Neural crest cell (in vitro differentiated cells): ENCODE measurements at regions not wholly inside any gene's neighbourhood (a gene's known extent, or its start where the extent isn't known, plus 50 kb on each side); places are given as distances from the start of the nearest gene placed in this dataset.
A peak's percentile ranks its signal among the peaks of the same experiment; 100 is the strongest.

Experiments used
- DNase-seq: peaks from one replicate; pipeline ENCODE4 v3.0.0; 2021; ENCODE audit warnings: low read depth, mixed read lengths, low spot score
- H3K27ac Mint-ChIP-seq: one replicate; pipeline ENCODE4 v1.8.0; 2021; ENCODE audit warnings: mild to moderate bottlenecking, mixed read lengths; ENCODE audit not compliant: unreplicated experiment
- H3K27me3 Mint-ChIP-seq: 2 replicates; pipeline ENCODE4 v1.8.0; 2021; ENCODE audit warnings: low read depth, mild to moderate bottlenecking, mixed read lengths
- H3K36me3 Mint-ChIP-seq: 2 replicates; pipeline ENCODE4 v1.8.0; 2021; ENCODE audit warnings: low read depth, mild to moderate bottlenecking, mixed read lengths
- H3K4me1 Mint-ChIP-seq: 2 replicates; pipeline ENCODE4 v1.8.0; 2021; ENCODE audit warnings: mixed read lengths
- H3K4me3 Mint-ChIP-seq: one replicate; pipeline ENCODE4 v1.8.0; 2021; ENCODE audit warnings: mild to moderate bottlenecking, mixed read lengths
- H3K9me3 Mint-ChIP-seq: 2 replicates; pipeline ENCODE4 v1.8.0; 2021; ENCODE audit warnings: mixed read lengths
- TF ChIP-seq, protein P1 (sequence below): fragments of 200-600 bp; sonication (generic); conservative IDR thresholded peaks from 2 replicates; pipeline ENCODE4 v1.5.0; 2021; ENCODE audit warnings: antibody characterized with exemption, mild to moderate bottlenecking

DNA sequence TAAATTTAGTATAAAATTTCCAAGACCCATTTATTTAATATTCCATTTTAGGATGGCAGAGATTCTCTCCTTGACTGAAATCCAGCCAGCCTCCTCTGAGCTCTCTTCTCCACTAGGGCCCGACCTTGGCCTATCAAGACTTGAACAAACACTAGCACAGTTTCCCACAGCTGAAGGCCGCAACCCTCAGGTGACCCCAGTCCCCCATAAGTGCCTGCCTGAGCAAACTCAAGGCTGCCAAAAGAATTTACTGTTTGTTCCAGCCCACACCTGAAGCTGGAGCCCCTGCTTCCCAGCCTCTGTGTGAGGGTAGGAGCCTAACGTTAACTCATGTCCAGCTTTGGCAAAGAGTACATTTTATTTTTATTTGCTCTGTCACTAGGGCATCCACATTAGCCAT, 629.0 kb upstream of the ZFP42 start:
- DNase-seq, result no peak
- H3K27ac Mint-ChIP-seq, result no peak overlapping the region
- TF ChIP-seq, protein P1, sequence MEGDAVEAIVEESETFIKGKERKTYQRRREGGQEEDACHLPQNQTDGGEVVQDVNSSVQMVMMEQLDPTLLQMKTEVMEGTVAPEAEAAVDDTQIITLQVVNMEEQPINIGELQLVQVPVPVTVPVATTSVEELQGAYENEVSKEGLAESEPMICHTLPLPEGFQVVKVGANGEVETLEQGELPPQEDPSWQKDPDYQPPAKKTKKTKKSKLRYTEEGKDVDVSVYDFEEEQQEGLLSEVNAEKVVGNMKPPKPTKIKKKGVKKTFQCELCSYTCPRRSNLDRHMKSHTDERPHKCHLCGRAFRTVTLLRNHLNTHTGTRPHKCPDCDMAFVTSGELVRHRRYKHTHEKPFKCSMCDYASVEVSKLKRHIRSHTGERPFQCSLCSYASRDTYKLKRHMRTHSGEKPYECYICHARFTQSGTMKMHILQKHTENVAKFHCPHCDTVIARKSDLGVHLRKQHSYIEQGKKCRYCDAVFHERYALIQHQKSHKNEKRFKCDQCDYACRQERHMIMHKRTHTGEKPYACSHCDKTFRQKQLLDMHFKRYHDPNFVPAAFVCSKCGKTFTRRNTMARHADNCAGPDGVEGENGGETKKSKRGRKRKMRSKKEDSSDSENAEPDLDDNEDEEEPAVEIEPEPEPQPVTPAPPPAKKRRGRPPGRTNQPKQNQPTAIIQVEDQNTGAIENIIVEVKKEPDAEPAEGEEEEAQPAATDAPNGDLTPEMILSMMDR, result no peak
- H3K36me3 Mint-ChIP-seq, result no peaks in the 10 kb centered on the region
- H3K4me1 Mint-ChIP-seq, result no peaks in the 10 kb centered on the region
- H3K27me3 Mint-ChIP-seq, result no peaks in the 10 kb centered on the region
- no peaks in the 10 kb centered on the region for H3K9me3 Mint-ChIP-seq
- no peak overlapping the region for H3K4me3 Mint-ChIP-seq

DNA sequence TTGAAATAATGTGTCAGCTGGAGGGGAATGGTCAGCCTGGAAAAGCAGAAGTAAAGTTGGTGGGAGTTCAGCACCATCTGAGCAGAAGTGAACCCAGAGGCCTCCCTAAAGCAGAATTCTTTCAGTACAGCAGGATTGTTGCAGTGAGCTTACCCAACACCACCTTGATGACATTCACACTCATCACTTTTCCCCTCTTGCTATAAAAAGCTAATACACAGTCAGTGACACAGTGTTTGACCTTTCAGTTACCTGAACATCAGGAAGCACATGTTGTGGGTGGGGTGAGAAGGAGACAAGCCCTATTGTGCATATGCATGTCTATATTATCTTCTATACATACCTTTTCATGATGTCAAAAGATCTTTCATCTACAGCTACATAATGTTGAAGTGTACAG, 624.7 kb upstream of the ZFP42 start:
- Mint-ChIP-seq H3K4me1 (no peaks in the 10 kb centered on the region), H3K36me3 (no peaks in the 10 kb centered on the region), H3K27me3 (no peaks in the 10 kb centered on the region), H3K4me3 (no peak overlapping the region), H3K27ac (no peak overlapping the region), H3K9me3 (no peaks in the 10 kb centered on the region)
- DNase-seq, result no peak
- TF ChIP-seq, protein P1, result no peak

DNA sequence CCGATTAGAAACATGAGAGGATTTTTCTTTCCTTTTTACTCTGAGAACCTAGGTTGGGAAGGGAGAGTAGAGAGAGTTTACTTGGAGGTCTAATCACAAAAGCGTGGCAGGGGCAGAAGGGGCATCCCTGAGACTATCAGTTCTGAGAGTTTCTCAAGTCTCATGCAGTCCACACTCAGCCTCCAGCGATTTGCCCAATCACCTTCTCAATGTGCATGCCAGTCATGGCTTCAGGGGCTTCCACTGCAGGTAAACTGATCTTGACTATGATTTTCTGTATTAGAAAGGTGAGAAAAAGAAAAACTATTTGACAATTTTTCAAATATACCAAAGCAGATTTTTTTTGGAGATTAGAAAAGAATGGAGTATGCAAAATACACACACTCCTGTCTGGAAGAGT, 617.1 kb upstream of the ZFP42 start:
- H3K4me1 Mint-ChIP-seq, result no peaks in the 10 kb centered on the region
- H3K27me3 Mint-ChIP-seq, result no peaks in the 10 kb centered on the region
- peaks cover 5% of the 10 kb centered on the region for H3K9me3 Mint-ChIP-seq
- no peak overlapping the region for H3K4me3 Mint-ChIP-seq
- no peak overlapping the region for H3K27ac Mint-ChIP-seq
- no peak for DNase-seq
- TF ChIP-seq, protein P1, result no peak
- H3K36me3 Mint-ChIP-seq, result no peaks in the 10 kb centered on the region

DNA sequence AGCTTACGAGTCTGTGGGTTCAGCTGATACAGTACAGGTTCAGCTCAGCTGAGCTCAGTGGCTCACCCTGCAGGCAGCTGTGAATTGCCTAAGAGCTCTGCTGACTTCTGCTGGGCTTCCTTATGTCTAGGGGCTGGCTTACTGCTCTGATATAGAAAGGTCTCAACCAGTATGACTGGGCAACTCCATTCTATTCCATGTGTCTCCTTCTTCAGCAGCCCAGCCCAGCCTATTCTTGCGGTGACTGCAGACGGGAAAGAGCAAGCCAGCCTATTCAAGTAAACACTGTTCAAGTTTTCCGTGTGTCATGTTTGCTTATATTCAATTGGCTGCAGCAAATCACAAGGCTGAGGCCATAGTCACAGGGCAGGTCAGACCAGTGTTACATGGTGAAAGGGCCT, 615.4 kb upstream of the ZFP42 start:
- no peak overlapping the region for H3K27ac Mint-ChIP-seq
- peaks cover 5% of the 10 kb centered on the region for H3K9me3 Mint-ChIP-seq
- no peaks in the 10 kb centered on the region for H3K36me3 Mint-ChIP-seq
- TF ChIP-seq, protein P1, result peak; percentile 41
- no peak for DNase-seq
- no peaks in the 10 kb centered on the region for H3K4me1 Mint-ChIP-seq
- H3K4me3 Mint-ChIP-seq, result no peak overlapping the region
- H3K27me3 Mint-ChIP-seq, result no peaks in the 10 kb centered on the region

DNA sequence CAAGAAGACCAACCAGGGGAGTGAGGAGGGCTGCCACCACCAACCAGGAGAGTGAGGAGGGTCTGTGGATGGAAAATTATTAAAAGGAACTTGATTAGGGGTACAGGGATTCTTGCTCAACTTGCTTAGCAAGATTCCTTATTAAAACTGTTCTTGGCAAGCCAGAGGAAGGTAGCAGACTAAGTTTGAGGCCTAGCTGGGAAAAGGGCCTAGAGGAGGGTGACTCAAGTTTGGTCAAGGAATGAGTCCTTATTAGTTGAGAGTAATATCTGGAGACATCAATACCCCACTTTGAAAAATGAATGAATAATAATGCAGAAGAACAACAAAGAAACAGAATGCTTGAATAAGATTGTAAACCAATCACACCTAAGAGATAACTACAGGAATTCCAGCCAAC, 612.4 kb upstream of the ZFP42 start:
- Mint-ChIP-seq H3K27ac (no peak overlapping the region), H3K4me3 (no peak overlapping the region), H3K9me3 (peaks cover 7% of the 10 kb centered on the region), H3K27me3 (no peaks in the 10 kb centered on the region), H3K4me1 (no peaks in the 10 kb centered on the region), H3K36me3 (no peaks in the 10 kb centered on the region)
- TF ChIP-seq, protein P1, result no peak
- no peak for DNase-seq

DNA sequence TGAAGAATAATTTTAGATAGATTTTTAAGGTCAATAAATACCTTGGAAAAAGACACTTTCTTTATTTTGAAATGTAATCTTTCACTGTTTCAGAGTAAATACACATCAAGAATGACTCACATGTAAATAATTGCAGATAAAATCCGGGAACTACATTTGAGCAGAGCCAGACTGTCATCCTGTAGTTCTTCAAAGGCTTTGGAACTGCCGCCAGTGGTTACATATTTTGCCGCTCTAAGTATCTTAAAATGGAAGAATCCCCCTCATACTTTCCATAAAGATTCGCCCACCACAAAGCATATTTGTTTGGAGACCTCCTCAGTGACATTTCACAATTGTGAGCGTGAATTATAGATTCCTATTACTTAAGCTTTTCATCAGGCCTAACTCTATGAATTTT, 607.8 kb upstream of the ZFP42 start:
- no peaks in the 10 kb centered on the region for H3K36me3 Mint-ChIP-seq
- no peaks in the 10 kb centered on the region for H3K27me3 Mint-ChIP-seq
- no peaks in the 10 kb centered on the region for H3K4me1 Mint-ChIP-seq
- H3K9me3 Mint-ChIP-seq, result peaks cover 3% of the 10 kb centered on the region
- TF ChIP-seq, protein P1, result no peak
- no peak overlapping the region for H3K27ac Mint-ChIP-seq
- no peak overlapping the region for H3K4me3 Mint-ChIP-seq
- DNase-seq, result no peak
